ENCODE measurements at regions not wholly inside any gene's neighbourhood (a gene's known extent, or its start where the extent isn't known, plus 50 kb on each side); places are given as distances from the start of the nearest gene placed in this dataset.
A peak's percentile ranks its signal among the peaks of the same experiment; 100 is the strongest.
"Not testable (repeated sequence)": the region's sequence is repeated elsewhere in the genome, so short reads cannot be mapped to it uniquely, and the experiment has no call there.

DNA sequence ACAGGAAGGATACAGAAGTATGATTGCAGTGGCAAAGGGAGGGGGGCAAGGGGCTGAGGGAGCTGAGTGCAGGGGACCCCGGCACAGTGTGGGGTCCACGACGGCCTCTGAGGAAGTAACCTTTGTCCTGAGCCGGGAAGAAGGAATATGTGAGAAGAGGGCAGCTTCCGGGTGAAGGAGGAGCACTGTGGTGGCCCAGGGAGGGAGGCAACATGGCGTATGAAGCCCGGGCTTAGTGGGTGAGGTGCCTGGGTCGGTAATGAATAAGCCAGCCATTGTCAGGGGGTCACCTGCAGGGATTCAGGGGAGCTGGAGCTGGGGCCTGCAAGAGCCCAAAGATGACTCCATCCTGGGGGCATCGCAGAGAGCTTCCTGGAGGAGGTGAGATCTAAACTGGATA, 200.4 kb downstream of the FOXD2 start:
- DNase-seq = no peak

DNA sequence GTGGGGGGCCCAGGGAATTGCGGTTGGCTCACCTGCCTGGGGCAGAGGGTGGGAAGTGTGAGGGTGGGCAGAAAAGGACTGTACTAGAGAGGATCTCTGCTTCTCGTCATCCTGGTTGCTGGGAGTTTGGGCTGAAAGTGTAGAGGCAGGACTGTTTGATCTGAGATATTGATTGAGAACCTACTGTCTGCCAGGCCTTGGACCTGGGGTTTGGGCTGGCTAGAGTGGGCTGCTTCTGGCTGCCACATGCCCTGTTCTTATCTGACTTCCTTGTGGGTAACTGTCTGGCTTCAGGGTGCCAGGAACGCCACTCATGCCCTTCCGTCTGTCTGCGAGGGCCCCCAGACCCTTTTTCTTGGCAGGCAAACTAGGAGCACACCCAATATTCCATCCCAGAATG, 200.9 kb downstream of the FOXD2 start:
- no peak for DNase-seq

DNA sequence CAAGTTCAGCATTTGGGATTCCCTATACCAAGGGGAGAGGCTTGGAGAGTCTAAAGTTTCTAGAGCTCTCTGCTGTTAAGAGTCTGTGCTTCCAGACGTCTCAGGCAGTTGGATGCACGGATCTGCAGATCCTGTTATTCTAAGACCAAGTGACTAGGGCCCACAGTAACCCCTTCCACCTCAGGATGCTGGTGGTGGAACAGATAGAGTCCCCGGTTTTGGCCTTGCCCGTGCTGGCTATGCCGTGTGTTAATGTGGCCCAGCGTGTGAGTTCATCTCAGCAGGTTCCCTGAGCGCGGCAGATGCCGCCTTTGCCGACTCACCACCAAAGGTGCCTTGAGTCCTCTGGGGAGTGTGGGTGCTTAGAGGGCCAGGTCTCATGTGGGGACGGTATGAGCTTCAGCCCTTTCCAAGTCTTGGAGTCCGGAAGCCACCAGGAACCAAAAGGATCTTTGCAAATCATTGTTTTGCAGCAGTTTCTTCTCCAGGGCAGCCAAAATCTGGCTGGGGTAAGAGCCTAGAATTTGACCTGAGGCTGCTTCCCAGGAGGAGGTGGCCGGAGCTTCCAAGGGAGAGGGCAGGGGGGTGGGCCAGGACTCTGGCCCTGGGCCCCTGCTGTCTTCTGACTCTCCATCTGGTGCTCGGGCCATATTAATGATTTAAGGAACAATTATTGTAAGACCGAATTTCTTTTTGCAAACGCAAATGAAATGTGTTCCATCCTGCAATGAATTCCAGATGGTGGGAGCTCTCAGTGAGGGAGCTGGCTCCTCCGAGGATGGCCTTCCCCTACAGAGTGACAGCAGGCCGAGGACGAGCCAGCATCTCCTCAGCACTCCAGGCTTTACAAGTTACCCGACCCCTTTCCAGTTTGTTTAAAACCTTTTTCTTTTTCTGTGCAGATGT, 205.7 kb downstream of the FOXD2 start:
- DNase-seq = no peak

DNA sequence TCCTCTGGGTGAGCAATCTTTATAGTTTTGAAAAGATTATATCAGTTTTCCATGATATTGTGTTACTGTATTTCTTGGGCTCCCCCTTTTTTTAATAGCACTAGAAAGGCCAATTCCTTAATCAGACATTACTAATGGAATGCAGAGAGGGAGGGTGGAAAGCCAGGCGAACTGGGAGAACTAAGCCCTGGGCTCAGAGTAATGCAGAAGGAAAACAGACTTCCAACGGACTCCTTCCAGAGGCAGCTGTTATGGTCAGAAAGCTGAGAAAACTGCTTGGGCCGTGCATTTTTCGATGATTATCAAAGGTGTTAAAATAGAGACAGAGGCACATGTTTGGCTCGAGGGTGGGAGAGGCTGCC, 206.3 kb downstream of the FOXD2 start:
- no peak for DNase-seq

DNA sequence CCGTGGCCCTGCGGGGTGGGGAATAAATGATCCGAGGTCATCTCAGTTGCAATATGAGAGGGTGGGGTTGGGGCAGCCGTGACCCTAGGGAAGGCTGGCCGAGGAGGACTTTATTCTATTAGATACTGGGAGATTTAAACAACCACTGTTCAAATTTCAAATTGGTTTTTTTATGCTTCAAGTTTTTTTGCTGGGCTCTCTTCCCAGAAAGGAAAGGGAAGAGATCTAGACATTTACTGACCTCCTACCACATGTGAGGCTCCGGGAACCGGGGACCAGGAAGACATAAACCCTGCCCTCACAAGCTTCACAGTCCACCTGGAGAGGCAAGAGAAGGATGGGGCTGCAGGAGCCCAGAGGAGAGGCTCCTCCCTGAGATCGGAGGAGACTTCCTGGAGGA, 207.3 kb downstream of the FOXD2 start:
- DNase-seq = no peak

DNA sequence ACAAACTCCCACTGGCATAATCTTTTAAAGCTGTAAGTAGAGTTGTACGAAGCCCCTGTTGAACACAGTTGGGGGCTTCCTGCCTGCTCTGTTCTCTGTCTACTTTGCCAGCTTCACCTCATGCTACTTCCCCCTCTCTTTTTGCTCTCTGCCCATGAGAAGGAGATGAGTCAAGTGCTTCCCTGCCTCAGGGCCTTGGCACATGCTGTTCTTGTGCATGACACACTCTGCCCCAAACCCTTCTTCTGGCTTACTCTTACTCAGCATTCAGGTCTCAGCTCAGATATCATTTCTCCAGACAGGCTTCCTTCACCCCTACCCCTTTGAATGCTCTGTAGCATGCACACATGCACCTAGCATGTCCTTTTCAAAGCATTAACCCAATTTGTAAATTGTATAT, 208.8 kb downstream of the FOXD2 start:
- DNase-seq = no peak

DNA sequence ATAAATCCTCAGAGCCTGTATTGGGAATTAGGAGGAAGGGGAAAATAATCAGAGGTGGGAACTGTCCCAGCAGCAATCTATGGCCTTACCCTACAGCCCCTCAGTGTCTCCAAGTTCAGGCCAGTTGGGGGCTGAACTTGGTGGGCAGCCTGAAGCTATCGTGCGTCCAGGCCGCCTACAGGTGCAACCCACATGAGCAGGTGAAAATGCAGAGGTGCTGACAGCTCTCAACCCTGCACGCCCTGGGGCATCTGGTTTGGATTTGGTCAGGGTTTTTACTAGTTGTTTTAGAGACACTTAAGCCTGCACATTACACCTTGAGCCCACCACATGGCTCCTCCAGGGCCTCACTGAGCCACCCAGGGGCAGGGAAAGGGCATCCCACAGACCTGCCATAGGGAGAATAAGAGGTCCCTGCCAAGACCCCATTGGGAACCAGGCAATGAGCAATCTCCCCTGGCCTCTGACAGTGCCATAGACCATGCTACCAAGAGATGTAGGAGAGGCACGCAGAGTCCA, 209.5 kb downstream of the FOXD2 start:
- DNase-seq = no peak

DNA sequence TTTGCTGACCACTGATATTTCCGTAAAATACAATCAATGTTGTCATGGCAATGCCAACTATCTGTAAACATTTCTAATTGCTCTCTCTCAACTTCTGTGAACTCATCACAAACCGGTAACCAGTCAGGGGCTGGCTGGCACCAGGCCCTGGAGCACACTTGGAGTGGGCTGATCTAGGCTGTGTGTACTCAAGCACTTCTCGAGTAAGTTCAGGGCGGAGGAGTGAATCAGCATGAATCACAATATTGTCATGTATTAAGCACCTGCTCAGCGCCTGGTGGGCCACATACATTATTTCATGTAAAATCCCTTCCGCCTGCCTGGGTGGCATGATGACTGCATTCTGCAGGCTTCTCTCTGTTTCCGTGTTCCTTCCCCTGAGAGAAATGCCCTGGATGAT, 212.4 kb downstream of the FOXD2 start:
- DNase-seq = peak; percentile 89

DNA sequence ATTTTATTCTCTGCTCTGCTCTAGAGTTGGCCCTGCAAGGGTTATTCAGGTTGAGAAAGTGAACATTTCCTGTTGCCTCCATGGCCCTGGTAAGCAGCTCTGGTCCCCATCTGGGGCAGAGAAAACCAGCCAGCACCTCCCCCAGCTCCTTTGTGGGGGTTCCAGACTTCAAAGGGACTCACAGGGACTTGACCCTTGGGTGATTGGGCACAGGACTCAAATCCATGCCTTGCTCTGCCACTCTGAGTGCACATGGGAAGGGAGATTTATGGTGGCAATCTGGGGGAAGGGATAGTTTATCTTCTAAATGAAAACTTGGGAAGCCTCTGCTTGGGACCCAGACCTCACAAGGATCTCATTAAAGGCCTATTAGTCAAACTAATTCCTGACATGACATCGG, 212.8 kb downstream of the FOXD2 start:
- DNase-seq = no peak

DNA sequence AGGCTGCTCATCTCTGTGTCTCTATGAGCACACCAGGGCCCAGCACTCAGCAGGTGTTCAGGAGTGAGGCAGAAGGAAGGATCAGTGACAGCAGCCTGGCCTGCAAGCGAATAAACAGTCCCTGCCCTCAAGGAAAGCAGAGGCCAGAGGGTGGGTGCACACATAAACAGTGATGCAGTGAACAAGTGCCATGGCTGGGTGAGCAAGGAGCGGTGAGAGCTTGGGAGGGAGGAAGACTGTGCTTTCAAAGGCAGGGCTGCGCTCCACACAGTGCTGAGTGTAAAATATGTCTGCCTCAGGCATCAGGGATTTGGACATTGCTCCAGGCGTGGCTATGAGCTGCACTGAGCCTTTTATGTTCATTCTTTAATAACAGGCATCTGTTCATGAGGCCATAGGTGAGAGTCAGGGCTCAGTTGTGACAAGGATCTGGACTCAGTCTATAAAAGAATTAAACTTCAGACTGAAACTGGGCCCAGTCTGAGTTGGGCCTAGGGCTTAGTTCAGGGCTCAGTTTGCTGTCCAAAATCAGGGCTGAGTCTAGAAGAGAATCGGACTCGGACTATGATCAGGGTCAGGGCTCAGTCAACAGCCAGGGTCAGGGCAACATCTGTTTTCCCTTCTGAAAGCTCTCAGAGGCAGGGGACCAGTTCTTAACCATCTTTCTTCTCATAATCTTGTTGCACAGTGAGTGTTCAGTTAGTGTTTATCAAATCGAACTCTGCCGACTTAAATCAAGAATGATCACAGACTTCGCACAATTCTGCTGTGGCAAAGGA, 213.7 kb downstream of the FOXD2 start:
- DNase-seq = no peak

DNA sequence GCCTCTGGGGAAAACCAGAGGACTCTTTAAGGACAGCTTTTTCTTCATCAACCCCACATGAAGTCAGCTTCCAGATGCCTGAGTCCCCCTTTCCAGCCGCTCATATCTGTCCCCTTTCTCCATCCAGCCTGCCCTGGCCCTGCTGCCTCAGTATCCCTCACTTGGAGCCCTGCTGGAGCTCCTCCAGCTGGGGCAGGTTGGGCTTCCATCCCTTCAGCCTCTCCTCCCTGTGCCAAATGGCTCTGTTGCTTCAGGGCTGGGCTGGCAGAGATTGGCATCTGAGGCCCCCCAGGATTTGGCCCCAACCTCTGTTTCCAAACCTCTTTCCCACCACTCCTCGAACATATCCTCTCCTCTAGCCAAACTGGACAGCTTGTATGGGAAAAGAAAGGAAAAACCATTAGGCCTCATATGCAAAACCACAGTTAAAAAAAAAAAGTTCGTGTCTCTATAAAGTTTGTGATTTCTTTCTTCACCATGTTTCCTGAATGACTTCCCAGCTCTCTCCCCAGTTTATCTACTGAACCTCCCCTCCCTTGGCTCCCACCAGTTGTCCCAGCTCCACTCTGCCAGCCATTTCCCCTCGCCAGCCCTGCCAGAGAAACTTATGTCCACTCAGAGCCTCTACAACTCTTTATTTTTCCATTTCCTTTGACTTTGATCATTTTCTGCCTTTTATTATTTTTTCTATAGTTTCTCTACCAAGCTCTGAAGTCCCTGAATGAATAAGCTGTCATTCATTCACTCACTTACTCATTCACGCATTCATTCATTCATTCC, 217.9 kb downstream of the FOXD2 start:
- DNase-seq = no peak

DNA sequence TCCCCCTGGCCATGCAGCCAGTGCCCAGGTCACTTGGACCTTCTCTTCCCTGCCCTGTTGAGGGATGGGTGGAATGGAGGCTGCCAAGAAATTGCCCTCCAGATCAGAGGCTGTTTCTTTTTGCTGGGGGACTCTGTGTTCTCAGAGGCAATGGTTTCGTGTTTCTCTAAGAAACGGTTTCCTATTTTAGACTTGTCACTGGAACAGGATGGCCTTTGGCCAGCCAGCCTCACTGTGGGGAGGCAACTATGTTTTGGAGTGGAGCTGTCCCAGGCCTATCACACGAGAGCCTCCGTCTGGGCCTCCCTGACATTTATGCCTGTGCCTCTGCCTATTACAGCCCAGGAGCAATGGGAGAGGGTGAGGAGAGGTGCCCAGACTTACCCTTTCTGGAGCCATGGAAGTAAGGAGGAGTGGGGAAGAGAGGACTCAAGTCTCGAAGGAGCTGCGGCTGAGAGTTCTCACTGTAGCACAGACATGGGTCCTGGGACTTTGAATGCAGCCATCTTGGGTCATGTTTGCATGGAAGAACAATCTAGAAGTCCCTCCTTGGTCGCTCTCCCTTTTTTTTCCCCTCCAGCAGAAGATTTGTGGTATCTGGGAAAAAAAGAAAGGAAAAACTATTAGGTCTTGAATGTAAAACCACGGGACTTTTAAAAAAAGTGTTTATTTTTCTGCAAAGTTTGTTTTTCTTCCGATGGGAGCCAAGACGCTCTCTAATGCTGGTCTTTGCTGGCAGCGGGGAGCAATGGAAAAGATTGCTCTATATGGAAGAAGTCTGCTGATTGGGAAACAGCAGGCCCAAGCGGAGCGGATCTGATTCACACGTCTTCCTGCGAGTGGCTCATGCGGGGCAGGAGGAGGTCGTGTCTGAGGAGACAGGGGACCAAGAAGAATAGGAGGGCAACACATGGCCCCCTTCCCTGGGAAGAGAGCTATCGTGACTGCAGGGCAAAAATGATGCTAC, 219.2 kb downstream of the FOXD2 start:
- no peak for DNase-seq

DNA sequence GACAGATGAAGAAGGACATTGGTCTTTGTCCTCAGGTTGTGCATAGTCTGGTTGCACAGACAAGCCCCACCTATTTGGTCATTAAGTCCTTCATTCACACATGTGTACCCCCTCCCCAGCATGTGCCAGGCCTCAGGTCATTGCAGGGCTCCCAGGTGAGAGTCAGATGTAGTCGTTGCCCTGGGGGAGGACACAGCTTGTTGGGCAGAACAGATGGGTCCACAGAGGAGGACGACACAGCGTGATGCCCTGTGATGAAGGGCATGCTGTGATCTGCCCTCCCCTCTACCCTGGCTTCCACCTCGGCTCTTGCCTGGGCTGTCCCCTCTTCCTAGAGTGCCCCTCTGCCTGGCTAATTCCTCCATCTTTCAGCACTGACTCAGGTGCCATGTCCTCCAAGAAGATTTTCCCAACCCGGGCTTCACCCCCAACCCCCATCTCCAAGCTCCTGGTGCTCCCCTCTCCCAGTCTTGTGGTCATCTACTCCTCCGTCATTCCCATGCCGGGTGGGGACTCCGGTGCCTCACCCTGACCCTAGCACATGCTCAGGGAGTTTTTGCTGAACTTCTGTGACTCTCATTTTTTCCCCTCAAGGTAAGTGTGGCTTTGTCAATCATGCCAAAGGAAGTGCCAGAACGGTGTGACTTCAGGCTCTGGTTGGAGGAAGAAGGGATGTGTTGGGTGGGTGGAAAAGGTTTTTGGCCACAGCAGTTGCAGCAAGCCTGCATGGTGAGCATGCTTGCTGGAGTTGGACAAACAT, 220.5 kb downstream of the FOXD2 start:
- DNase-seq = no peak

DNA sequence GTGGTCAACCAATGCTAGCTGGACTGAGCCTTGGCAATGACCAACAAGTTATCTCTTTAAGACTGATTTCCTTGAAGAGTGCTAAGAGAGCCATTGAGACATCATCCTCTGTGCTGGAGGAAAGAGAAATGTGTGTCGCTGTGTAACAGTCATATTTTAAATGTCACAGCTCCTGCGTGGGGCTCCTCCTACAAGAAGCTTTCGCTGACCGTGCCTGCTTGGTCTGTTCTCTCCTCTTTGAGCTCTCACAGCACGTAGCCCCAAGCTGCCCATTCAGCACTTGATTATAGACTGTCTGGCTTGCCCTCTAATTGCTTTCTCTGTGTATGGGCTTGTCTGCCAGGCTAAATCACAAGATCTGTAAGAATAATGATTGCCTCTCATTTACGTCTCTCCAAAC, 221.3 kb downstream of the FOXD2 start:
- peak; percentile 64 for DNase-seq

DNA sequence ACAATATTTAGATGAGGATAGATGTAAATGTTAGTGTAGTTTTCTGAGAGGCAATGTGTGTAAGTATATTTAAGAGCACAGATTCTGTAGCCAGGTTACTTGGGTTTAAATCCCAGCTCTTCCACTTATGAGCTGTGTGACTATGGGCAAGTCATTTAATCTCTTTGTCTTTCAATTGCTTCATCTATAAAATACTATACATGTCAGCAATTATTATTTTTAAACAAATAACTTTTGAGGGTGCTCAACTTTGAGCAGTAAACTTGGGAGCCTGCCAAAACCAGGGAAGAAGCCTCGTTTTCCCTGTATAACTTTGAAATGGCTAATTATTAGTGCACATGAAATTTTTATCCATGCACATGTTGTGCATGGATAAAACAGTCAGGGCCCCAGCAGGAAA, 222.8 kb downstream of the FOXD2 start:
- DNase-seq = no peak

DNA sequence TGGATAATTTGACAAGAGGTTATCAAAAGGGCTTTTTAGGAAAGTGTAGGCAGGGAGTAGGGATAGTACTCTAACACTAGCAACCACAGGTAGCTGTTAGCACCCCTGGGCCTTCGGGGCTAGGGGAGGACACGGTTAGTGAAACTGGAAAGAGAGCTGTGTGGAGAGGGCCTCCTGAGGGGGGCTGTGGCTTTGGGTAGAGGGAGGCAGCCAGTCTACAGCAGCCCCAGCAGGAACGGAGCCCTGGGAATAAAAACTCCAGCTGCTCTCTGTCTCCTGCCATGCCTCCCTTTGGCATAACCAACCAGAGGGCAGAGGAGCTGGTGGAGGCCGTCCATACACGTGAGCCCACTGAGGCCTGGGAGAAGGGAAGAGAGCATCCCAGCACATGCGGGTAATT, 223.2 kb downstream of the FOXD2 start:
- DNase-seq = no peak

DNA sequence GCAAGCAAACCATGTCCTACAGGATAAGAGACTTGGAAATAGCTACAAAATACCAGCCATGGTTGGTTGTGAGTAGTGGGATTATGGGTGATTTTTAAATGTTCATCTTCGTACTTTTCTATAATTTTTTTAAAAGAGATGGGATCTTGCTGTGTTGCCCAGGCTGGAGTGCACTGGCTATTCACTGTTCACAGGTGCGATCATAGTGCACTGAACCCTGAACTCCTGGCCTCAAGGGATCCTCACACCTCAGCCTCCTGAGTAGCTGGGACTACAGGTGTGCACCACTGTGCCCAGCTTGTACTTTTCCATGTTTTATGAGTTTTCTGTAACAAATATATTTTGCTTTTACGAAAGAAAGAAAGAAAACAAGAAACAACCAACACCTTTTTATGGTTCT, 224.2 kb downstream of the FOXD2 start:
- no peak for DNase-seq

DNA sequence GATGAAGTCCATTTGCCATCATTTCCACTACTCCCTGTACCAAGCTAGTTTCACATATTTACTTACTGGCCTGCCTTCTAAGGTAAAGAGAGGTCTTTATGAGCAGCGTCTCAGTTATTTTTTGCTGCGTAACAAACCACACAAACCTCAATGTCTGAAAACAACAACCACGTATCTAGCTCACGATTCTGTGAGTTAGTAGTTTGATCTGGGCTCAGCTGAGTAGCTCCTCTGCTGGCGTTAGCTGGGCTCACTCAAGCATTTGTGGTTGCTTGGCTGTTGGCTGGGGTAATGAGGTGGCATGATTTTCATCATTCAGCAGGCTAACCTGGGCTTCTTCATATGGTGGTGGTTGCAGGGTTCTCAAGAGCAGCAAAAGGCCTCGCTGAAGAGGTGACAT, 225.4 kb downstream of the FOXD2 start:
- no peak for DNase-seq

DNA sequence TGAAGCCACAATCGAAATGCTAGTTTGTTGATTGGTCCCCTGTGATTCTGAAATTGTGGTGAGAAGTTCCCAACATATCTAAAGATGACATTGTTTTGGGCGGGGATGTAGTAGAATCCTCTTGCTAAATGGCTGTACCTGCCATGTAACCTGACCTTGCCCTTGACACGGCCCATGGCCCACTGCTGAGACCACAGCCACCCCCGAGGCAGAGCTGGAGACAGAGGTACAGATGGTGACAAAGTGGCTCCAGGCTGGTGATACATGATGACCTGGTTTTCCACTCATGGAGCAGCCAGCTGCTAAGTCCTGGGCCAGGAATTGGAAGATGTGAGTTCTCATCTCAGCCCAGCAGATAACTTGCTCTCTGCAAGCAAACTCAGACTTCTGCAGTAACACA, 226.5 kb downstream of the FOXD2 start:
- DNase-seq = no peak

DNA sequence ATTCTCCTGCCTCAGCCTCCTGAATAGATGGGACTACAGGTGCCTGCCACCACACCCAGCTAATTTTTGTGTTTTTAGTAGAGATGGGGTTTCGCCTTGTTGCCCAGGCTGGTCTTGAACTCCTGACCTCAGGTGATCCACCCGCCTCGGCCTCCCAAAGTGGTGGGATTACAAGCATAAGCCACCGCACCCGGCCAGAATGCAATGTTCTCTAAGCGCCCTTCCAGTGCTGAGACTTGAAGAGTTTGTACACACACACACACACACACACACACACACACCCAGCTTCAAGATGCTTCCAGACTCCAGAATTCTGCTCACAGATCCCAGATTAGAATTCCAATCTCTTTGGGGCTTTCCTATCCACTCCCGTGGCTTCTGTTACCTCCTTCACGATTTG, 227.1 kb downstream of the FOXD2 start:
- DNase-seq = not testable (repeated sequence)

DNA sequence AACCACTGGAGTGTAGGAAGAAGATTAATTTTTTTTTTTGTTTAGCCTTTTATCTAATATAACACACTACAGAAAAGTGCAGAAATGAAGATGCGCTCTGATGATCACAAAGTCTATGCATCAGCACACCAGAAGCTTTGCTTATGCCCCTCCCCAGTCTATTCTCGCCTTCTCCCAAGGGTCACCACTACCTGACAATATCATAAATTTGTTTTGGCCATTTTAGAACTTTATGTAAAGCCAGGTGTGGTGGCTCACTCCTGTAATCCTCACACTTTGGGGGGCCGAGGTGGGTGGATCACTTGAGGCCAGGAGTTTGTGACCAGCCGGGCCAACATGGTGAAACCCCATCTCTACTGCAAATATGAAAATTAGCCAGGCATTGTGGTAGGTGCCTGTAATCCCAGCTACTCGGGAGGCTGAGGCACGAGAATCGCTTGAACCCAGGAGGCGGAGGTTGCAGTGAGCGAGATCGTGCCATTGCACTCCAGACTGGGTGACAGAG, 231.3 kb downstream of the FOXD2 start:
- no peak for DNase-seq
